Activated CD4-positive, alpha-beta memory T cell treated with anti-CD3 and anti-CD28 coated beads for 36 hours (primary cell): ENCODE measurements at regions not wholly inside any gene's neighbourhood (a gene's known extent, or its start where the extent isn't known, plus 50 kb on each side); places are given as distances from the start of the nearest gene placed in this dataset.

Source experiments
- CTCF ChIA-PET: fragments of 350-600 bp; sonication (Branson Sonifier 250); formaldehyde crosslinking; loops from one replicate; lab custom pipeline; 2021; ENCODE audit warnings: antibody characterized with exemption, inconsistent platforms; lab: Charles Lee
- POLR2A ChIA-PET: fragments of 350-600 bp; sonication (Branson Sonifier 250); formaldehyde crosslinking; loops from one replicate; lab custom pipeline; 2021; ENCODE audit warnings: antibody characterized with exemption; lab: Charles Lee
- DNase-seq: peaks from one replicate; pipeline ENCODE4 v3.0.0-alpha.2; 2020
- H3K27ac Mint-ChIP-seq: one replicate; pipeline ENCODE4 v1.8.0; 2021; ENCODE audit warnings: mixed read lengths
- H3K27me3 Mint-ChIP-seq: one replicate; pipeline ENCODE4 v1.8.0; 2021; ENCODE audit warnings: mixed read lengths
- H3K36me3 Mint-ChIP-seq: one replicate; pipeline ENCODE4 v1.8.0; 2021; ENCODE audit warnings: mixed read lengths
- H3K4me1 Mint-ChIP-seq: one replicate; pipeline ENCODE4 v1.8.0; 2021; ENCODE audit warnings: low read depth, mixed read lengths
- H3K4me3 Mint-ChIP-seq: one replicate; pipeline ENCODE4 v1.8.0; 2021; ENCODE audit warnings: mild to moderate bottlenecking, mixed read lengths
- H3K9me3 Mint-ChIP-seq: one replicate; pipeline ENCODE4 v1.8.0; 2021; ENCODE audit warnings: mixed read lengths
- intact Hi-C: fragments of 100-400 bp; cut with micrococcal nuclease; formaldehyde crosslinking; loops from one replicate; pipeline ENCODE4 v1.15.1; 2023

GRCh38 chr22:49305214-49305965 is 522.3 kb downstream of the BRD1 start:
- Mint-ChIP-seq H3K4me1 (no peaks in the 10 kb centered on the region), H3K27me3 (peaks cover 18% of the 10 kb centered on the region), H3K36me3 (no peaks in the 10 kb centered on the region), H3K4me3 (no peak overlapping the region), H3K27ac (no peak overlapping the region), H3K9me3 (no peaks in the 10 kb centered on the region)
- POLR2A ChIA-PET, result no interaction called here
- intact Hi-C loops, result no loop called here
- CTCF ChIA-PET, result interaction anchor here (0.7 to 3.7 kb wide), 16 partner anchors 9 to 522 kb away, joined by 3 to 28 read pairs (median 4); no protein-coding TSS in a partner anchor
- peak; percentile 69 for DNase-seq

GRCh38 chr22:49303781-49304461 is 523.8 kb downstream of the BRD1 start:
- intact Hi-C loops, result no loop called here
- Mint-ChIP-seq H3K9me3 (no peaks in the 10 kb centered on the region), H3K36me3 (no peaks in the 10 kb centered on the region), H3K27ac (no peak overlapping the region), H3K27me3 (peaks cover 18% of the 10 kb centered on the region), H3K4me3 (no peak overlapping the region), H3K4me1 (no peaks in the 10 kb centered on the region)
- ChIA-PET CTCF (interaction anchor here (1.1 to 3.7 kb wide), 3 partner anchors 9 to 521 kb away, joined by 3 to 28 read pairs (median 7); no protein-coding TSS in a partner anchor), POLR2A (no interaction called here)
- DNase-seq, result no peak

GRCh38 chr22:49303061-49303735 is 524.5 kb downstream of the BRD1 start:
- Mint-ChIP-seq H3K27ac (no peak overlapping the region), H3K36me3 (no peaks in the 10 kb centered on the region), H3K9me3 (no peaks in the 10 kb centered on the region), H3K4me3 (no peak overlapping the region), H3K27me3 (peaks cover 18% of the 10 kb centered on the region), H3K4me1 (no peaks in the 10 kb centered on the region)
- ChIA-PET POLR2A (no interaction called here), CTCF (interaction anchor here (3.7 kb wide), 1 partner anchor 256 kb away, joined by 28 read pairs; no protein-coding TSS in a partner anchor)
- DNase-seq, result no peak
- intact Hi-C loops, result no loop called here

GRCh38 chr22:49302530-49302929 is 525.1 kb downstream of the BRD1 start:
- no peaks in the 10 kb centered on the region for H3K9me3 Mint-ChIP-seq
- ChIA-PET POLR2A (no interaction called here), CTCF (interaction anchor here (3.7 kb wide), 1 partner anchor 255 kb away, joined by 28 read pairs; no protein-coding TSS in a partner anchor)
- DNase-seq, result no peak
- no peak overlapping the region for H3K27ac Mint-ChIP-seq
- H3K4me3 Mint-ChIP-seq, result no peak overlapping the region
- no peaks in the 10 kb centered on the region for H3K36me3 Mint-ChIP-seq
- no peaks in the 10 kb centered on the region for H3K4me1 Mint-ChIP-seq
- peaks cover 16% of the 10 kb centered on the region for H3K27me3 Mint-ChIP-seq
- intact Hi-C loops, result no loop called here

- DNase-seq, result no peak
- Mint-ChIP-seq H3K9me3 (no peaks in the 10 kb centered on the region), H3K4me1 (no peaks in the 10 kb centered on the region), H3K27me3 (peaks cover 16% of the 10 kb centered on the region), H3K4me3 (no peak overlapping the region), H3K36me3 (no peaks in the 10 kb centered on the region), H3K27ac (no peak overlapping the region)
- ChIA-PET CTCF (no interaction called here), POLR2A (no interaction called here)
- intact Hi-C loops, result no loop called here
Measured at GRCh38 chr22:49302150-49302460, 525.6 kb downstream of the BRD1 start.

- H3K9me3 Mint-ChIP-seq, result no peaks in the 10 kb centered on the region
- ChIA-PET POLR2A (no interaction called here), CTCF (no interaction called here)
- peaks cover 15% of the 10 kb centered on the region for H3K27me3 Mint-ChIP-seq
- H3K36me3 Mint-ChIP-seq, result no peaks in the 10 kb centered on the region
- no peak overlapping the region for H3K27ac Mint-ChIP-seq
- intact Hi-C loops, result no loop called here
- DNase-seq, result no peak
- H3K4me3 Mint-ChIP-seq, result no peak overlapping the region
- H3K4me1 Mint-ChIP-seq, result no peaks in the 10 kb centered on the region
Measured at GRCh38 chr22:49301398-49302149, 526.1 kb downstream of the BRD1 start.

GRCh38 chr22:49300951-49301397 is 526.7 kb downstream of the BRD1 start:
- Mint-ChIP-seq H3K27me3 (peaks cover 15% of the 10 kb centered on the region), H3K4me3 (no peak overlapping the region), H3K4me1 (no peaks in the 10 kb centered on the region), H3K27ac (no peak overlapping the region), H3K36me3 (no peaks in the 10 kb centered on the region), H3K9me3 (no peaks in the 10 kb centered on the region)
- intact Hi-C loops, result no loop called here
- ChIA-PET CTCF (no interaction called here), POLR2A (no interaction called here)
- DNase-seq, result no peak

GRCh38 chr22:49300241-49300640 is 527.4 kb downstream of the BRD1 start:
- Mint-ChIP-seq H3K27me3 (peaks cover 12% of the 10 kb centered on the region), H3K27ac (no peak overlapping the region), H3K4me3 (no peak overlapping the region), H3K9me3 (no peaks in the 10 kb centered on the region), H3K4me1 (no peaks in the 10 kb centered on the region), H3K36me3 (no peaks in the 10 kb centered on the region)
- POLR2A ChIA-PET, result no interaction called here
- intact Hi-C loops, result no loop called here
- DNase-seq, result no peak
- CTCF ChIA-PET, result no interaction called here

GRCh38 chr22:49299821-49300231 is 527.8 kb downstream of the BRD1 start:
- H3K4me3 Mint-ChIP-seq, result no peak overlapping the region
- no peaks in the 10 kb centered on the region for H3K4me1 Mint-ChIP-seq
- H3K27ac Mint-ChIP-seq, result no peak overlapping the region
- POLR2A ChIA-PET, result no interaction called here
- H3K36me3 Mint-ChIP-seq, result no peaks in the 10 kb centered on the region
- peaks cover 12% of the 10 kb centered on the region for H3K27me3 Mint-ChIP-seq
- intact Hi-C loops, result no loop called here
- H3K9me3 Mint-ChIP-seq, result no peaks in the 10 kb centered on the region
- no peak for DNase-seq
- CTCF ChIA-PET, result no interaction called here

- peaks cover 10% of the 10 kb centered on the region for H3K27me3 Mint-ChIP-seq
- H3K9me3 Mint-ChIP-seq, result peaks cover 3% of the 10 kb centered on the region
- ChIA-PET POLR2A (no interaction called here), CTCF (no interaction called here)
- H3K27ac Mint-ChIP-seq, result no peak overlapping the region
- intact Hi-C loops, result no loop called here
- no peak for DNase-seq
- H3K4me3 Mint-ChIP-seq, result no peak overlapping the region
- H3K36me3 Mint-ChIP-seq, result no peaks in the 10 kb centered on the region
- no peaks in the 10 kb centered on the region for H3K4me1 Mint-ChIP-seq
Measured at GRCh38 chr22:49298834-49299750, 528.6 kb downstream of the BRD1 start.
